Upper lobe of left lung (tissue), 4 donors: ENCODE measurements at regions not wholly inside any gene's neighbourhood (a gene's known extent, or its start where the extent isn't known, plus 50 kb on each side); places are given as distances from the start of the nearest gene placed in this dataset.

Experiments
- CTCF ChIP-seq, 6 experiments: fragments of 450-650 bp in 4 of 6; fragments of 200-600 bp in 2 of 6; sonication (generic) in 2 of 6; IDR thresholded peaks; one replicate each; pipeline ENCODE4 v1.5.1; 2016 to 2019; ENCODE audit warnings: antibody characterized with exemption in 6 of 6
- POLR2A ChIP-seq, 4 donors: fragments of 450-650 bp; IDR thresholded peaks; one replicate each; pipeline ENCODE4 v1.5.1; 2016 to 2017; ENCODE audit warnings: antibody characterized with exemption in 4 of 4, mild to moderate bottlenecking in 2 of 4
- POLR2AphosphoS5 ChIP-seq, 2 donors: sonication (generic); formaldehyde crosslinking; IDR thresholded peaks; one replicate each; pipeline ENCODE4 v1.5.1; 2017; ENCODE audit warnings: antibody characterized with exemption in 2 of 2

GRCh38 chr15:69511015-69511414 is 58.4 kb downstream of the RPLP1 start:
- TF ChIP-seq POLR2A (IDR thresholded peaks at IDR 0.05) (no peak), CTCF (IDR thresholded peaks at IDR 0.05) (no peak), POLR2AphosphoS5 (IDR thresholded peaks at IDR 0.05) (no peak)
